Ishikawa (cell line): ENCODE measurements at regions not wholly inside any gene's neighbourhood (a gene's known extent, or its start where the extent isn't known, plus 50 kb on each side); places are given as distances from the start of the nearest gene placed in this dataset.

Source experiments
- CEBPB ChIP-seq: IDR thresholded peaks from 2 replicates; pipeline ENCODE4 v1.6.1; 2012
- CREB1 ChIP-seq: IDR thresholded peaks from 2 replicates; pipeline ENCODE4 v1.6.1; 2012; ENCODE audit warnings: low read depth
- EGR1 ChIP-seq: IDR thresholded peaks from 2 replicates; pipeline ENCODE4 v1.6.1; 2012
- EP300 ChIP-seq: IDR thresholded peaks from 2 replicates; pipeline ENCODE4 v1.6.1; 2012; ENCODE audit warnings: borderline replicate concordance
- MAX ChIP-seq: IDR thresholded peaks from 2 replicates; pipeline ENCODE4 v1.6.1; 2012
- NFIC ChIP-seq: IDR thresholded peaks from 2 replicates; pipeline ENCODE4 v1.6.1; 2012
- RAD21 ChIP-seq: IDR thresholded peaks from 2 replicates; pipeline ENCODE4 v1.6.1; 2012; ENCODE audit warnings: low read depth
- REST ChIP-seq: IDR thresholded peaks from 2 replicates; pipeline ENCODE4 v1.6.1; 2012; ENCODE audit warnings: low read depth, mild to moderate bottlenecking
- TAF1 ChIP-seq: IDR thresholded peaks from 2 replicates; pipeline ENCODE4 v1.6.1; 2012; ENCODE audit warnings: low read depth, mild to moderate bottlenecking
- TCF12 ChIP-seq: IDR thresholded peaks from 2 replicates; pipeline ENCODE4 v1.6.1; 2012; ENCODE audit warnings: low read depth
- TEAD4 ChIP-seq: IDR thresholded peaks from 2 replicates; pipeline ENCODE4 v1.6.1; 2012
- USF1 ChIP-seq: IDR thresholded peaks from 2 replicates; pipeline ENCODE4 v1.6.1; 2012
- YY1 ChIP-seq: IDR thresholded peaks from 2 replicates; pipeline ENCODE4 v1.6.1; 2012; ENCODE audit warnings: low read depth
- ZBTB7A ChIP-seq: IDR thresholded peaks from 2 replicates; pipeline ENCODE4 v1.6.1; 2012; ENCODE audit warnings: low read depth

- TF ChIP-seq MAX: no peak
- no peak for TF ChIP-seq CEBPB
- no peak for TF ChIP-seq USF1
- no peak for TF ChIP-seq EP300
- no peak for TF ChIP-seq NFIC
- no peak for TF ChIP-seq TAF1
- no peak for TF ChIP-seq REST
- TF ChIP-seq EGR1: no peak
- TF ChIP-seq TEAD4: no peak
- TF ChIP-seq RAD21: no peak
- no peak for TF ChIP-seq TCF12
- no peak for TF ChIP-seq CREB1
- no peak for TF ChIP-seq YY1
- no peak for TF ChIP-seq ZBTB7A
Measured at GRCh38 chr3:115445559-115445958, 177.8 kb upstream of the GAP43 start.
